Mucosa of descending colon (tissue), 3 donors: ENCODE measurements at regions not wholly inside any gene's neighbourhood (a gene's known extent, or its start where the extent isn't known, plus 50 kb on each side); places are given as distances from the start of the nearest gene placed in this dataset.

ENCODE experiments used
- ATAC-seq: fragments of 200-7000 bp; cut with Tn5 transposase; one replicate; pipeline ENCODE4 v1.9.1; 2020; ENCODE audit warnings: mild to moderate bottlenecking, moderate library complexity
- DNase-seq, 3 donors: peaks; one replicate each; pipeline ENCODE4 v3.0.0-alpha.2; 2020
- H3K36me3 ChIP-seq: fragments of 200-600 bp; one replicate; pipeline ENCODE4 v1.8.0; 2021; ENCODE audit warnings: low read depth, mild to moderate bottlenecking
- H3K4me1 ChIP-seq: fragments of 200-600 bp; one replicate; pipeline ENCODE4 v1.8.0; 2021; ENCODE audit warnings: low read depth, mild to moderate bottlenecking
- H3K4me3 ChIP-seq: fragments of 200-600 bp; one replicate; pipeline ENCODE4 v1.8.0; 2021; ENCODE audit warnings: mild to moderate bottlenecking
- H3K9me3 ChIP-seq: fragments of 200-600 bp; one replicate; pipeline ENCODE4 v1.8.0; 2021; ENCODE audit warnings: mild to moderate bottlenecking
- intact Hi-C, 2 donors: fragments of 100-400 bp; cut with DNase I in 1 of 2; cut with micrococcal nuclease in 1 of 2; formaldehyde crosslinking; loops; one replicate each; pipeline versions ENCODE4 v1.11.0 to v1.11.1; 2022; cut with DNase I, micrococcal nuclease
- TF ChIP-seq, protein P1 (sequence below): fragments of 200-600 bp; IDR thresholded peaks from one replicate; pipeline ENCODE4 v1.8.0; 2022; ENCODE audit warnings: antibody characterized with exemption, mild to moderate bottlenecking
- donor health status: DM: no; HTN: no; CAD: no; lungs with moderate emphysema.
- donor health status: DM: no; HTN: no; CAD: no.
- donor health status: DM: no; HTN: yes; CAD: no.

DNA sequence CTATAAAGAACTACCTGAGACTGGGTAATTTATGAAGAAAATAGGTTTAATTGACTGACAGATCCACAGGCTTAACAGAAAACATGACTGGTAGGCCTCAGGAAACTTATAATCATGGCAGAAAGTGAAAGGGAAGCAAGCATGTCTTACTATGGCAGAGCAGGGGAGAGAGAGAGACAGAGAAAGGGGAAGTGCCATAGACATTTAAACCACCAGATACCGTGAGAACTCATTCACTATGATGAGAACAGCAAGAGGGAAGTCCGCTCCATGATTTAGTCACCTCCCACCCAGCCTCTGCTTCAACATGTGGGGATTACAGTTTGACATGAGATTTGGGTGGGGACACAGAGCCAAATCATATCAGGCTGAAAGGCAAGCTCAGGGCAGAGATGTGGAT lies 327.1 kb upstream of the DDI1 start:
- TF ChIP-seq, protein P1, sequence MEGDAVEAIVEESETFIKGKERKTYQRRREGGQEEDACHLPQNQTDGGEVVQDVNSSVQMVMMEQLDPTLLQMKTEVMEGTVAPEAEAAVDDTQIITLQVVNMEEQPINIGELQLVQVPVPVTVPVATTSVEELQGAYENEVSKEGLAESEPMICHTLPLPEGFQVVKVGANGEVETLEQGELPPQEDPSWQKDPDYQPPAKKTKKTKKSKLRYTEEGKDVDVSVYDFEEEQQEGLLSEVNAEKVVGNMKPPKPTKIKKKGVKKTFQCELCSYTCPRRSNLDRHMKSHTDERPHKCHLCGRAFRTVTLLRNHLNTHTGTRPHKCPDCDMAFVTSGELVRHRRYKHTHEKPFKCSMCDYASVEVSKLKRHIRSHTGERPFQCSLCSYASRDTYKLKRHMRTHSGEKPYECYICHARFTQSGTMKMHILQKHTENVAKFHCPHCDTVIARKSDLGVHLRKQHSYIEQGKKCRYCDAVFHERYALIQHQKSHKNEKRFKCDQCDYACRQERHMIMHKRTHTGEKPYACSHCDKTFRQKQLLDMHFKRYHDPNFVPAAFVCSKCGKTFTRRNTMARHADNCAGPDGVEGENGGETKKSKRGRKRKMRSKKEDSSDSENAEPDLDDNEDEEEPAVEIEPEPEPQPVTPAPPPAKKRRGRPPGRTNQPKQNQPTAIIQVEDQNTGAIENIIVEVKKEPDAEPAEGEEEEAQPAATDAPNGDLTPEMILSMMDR, result no peak
- Histone ChIP-seq H3K36me3 (no peaks in the 10 kb centered on the region), H3K4me3 (no peak overlapping the region), H3K9me3 (no peaks in the 10 kb centered on the region), H3K4me1 (no peaks in the 10 kb centered on the region)
- DNase-seq (no peak), ATAC-seq (no peak)
- intact Hi-C loops, result no loop called here

DNA sequence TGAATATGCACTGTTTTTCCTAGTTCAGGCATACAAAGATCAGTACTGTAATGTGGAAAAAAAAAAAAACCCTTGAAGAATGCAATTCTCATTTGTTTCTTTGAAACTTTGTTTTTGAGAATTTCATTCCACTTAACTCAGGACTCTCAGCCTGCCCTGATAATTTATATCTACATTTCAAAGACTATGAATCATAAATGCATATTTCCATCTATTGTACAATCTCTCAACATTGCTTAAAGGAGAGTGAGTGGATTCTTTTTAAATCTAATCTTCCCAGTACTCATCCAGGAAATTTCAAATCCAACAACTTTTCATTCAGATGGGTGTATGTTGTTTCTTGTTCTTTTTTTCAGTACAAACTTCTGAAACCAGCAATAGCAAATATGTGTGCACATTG lies 322.2 kb upstream of the DDI1 start:
- Histone ChIP-seq H3K4me1 (no peaks in the 10 kb centered on the region), H3K9me3 (no peaks in the 10 kb centered on the region), H3K4me3 (no peak overlapping the region), H3K36me3 (no peaks in the 10 kb centered on the region)
- intact Hi-C loops, result no loop called here
- no peak for ATAC-seq
- DNase-seq, result no peak
- TF ChIP-seq, protein P1, result no peak

DNA sequence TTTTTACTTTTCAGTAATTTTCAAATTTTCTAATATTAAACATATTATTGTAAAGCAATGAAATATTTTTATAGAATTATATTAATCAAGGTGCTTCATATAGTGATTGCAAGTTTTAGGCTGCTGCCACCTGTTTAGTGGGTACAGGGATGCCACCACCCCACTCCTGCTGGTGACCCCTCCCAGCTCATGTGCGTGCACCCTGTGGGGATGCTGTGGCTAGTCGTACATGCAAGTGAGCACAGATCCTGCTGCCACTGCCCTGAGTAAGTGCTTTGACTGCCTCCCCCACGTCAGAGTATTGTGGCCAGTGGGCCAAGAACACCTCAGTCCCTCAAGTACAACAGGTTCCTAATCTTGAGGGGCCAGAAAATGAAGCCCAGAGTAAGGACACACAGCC lies 320.1 kb upstream of the DDI1 start:
- TF ChIP-seq, protein P1, result no peak
- DNase-seq (no peak), ATAC-seq (no peak)
- Histone ChIP-seq H3K9me3 (no peaks in the 10 kb centered on the region), H3K36me3 (no peaks in the 10 kb centered on the region), H3K4me1 (no peaks in the 10 kb centered on the region), H3K4me3 (no peak overlapping the region)
- intact Hi-C loops, result no loop called here

DNA sequence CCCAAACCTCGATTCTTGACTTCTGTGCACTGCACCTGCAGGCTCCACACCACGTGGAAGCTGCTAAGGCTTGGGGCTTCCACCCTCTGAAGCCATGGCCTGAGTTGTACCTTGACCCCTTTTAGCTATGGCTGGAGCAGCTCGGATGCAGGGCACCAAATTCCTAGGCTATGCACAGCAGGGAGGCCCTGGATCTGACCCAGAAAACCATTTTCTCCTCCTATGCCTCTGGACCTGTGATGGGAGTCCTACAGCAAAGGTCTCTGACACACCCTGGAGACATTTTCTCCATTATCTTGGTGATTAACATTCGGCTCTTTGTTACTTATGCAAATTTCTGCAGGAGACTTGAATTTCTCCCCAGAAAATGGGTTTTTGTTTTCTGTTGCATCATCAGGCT lies 309.2 kb upstream of the DDI1 start:
- Histone ChIP-seq H3K9me3 (peaks cover 8% of the 10 kb centered on the region), H3K4me3 (no peak overlapping the region), H3K36me3 (no peaks in the 10 kb centered on the region), H3K4me1 (no peaks in the 10 kb centered on the region)
- TF ChIP-seq, protein P1, result no peak
- intact Hi-C loops, result no loop called here
- DNase-seq (no peak), ATAC-seq (no peak)

DNA sequence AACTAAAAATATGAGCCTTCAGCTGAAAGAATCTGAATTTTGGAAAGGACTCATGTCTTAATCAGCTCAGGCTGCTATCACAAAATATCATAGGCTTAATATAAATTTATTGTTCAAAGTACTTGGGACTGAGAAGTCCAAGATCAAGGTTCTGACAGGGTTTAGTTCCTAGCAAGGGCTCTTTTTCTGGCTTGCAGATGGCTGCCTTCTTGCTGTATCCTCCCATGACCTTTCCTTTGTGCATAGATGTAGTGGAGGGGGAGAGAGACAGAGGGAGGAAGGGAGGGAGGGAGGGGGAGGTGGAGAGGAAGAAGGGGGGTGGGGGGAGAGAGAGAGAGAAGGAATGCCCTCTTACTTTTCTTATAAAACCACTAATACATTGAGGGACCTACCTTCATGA lies 306.8 kb upstream of the DDI1 start:
- no peaks in the 10 kb centered on the region for H3K36me3 ChIP-seq
- H3K4me3 ChIP-seq, result no peak overlapping the region
- no peaks in the 10 kb centered on the region for H3K4me1 ChIP-seq
- no peak for ATAC-seq
- peaks cover 8% of the 10 kb centered on the region for H3K9me3 ChIP-seq
- intact Hi-C loops, result no loop called here
- DNase-seq, result no peak
- TF ChIP-seq, protein P1, result no peak
